Loucy (cell line): ENCODE measurements at regions not wholly inside any gene's neighbourhood (a gene's known extent, or its start where the extent isn't known, plus 50 kb on each side); places are given as distances from the start of the nearest gene placed in this dataset.

ENCODE experiments used
- H2AFZ ChIP-seq: fragments of 200-600 bp; sonication (generic); 2 replicates; pipeline ENCODE4 v1.6.0; 2016; ENCODE audit warnings: antibody characterized with exemption, mild to moderate bottlenecking, low read length, moderate library complexity
- H3F3A ChIP-seq: fragments of 200-600 bp; 2 replicates; pipeline ENCODE4 v1.6.0; 2016; ENCODE audit warnings: antibody characterized with exemption, low read depth, mild to moderate bottlenecking
- H3K27me3 ChIP-seq: fragments of 200-600 bp; sonication (generic); 2 replicates; pipeline ENCODE4 v1.6.1; 2014; ENCODE audit warnings: low read length, mild to moderate bottlenecking; ENCODE audit not compliant: insufficient read depth, poor library complexity, severe bottlenecking
- H3K36me3 ChIP-seq: fragments of 200-600 bp; sonication (generic); 2 replicates; pipeline ENCODE4 v1.6.1; 2016; ENCODE audit warnings: low read length; ENCODE audit not compliant: insufficient read depth
- H3K4me1 ChIP-seq: fragments of 200-600 bp; sonication (generic); 2 replicates; pipeline ENCODE4 v1.5.1; 2014; ENCODE audit warnings: low read length, mild to moderate bottlenecking; ENCODE audit not compliant: insufficient read depth, poor library complexity, severe bottlenecking
- H3K4me2 ChIP-seq: fragments of 200-600 bp; sonication (generic); 2 replicates; pipeline ENCODE4 v1.6.0; 2014; ENCODE audit warnings: antibody characterized with exemption, low read length, low read depth, mild to moderate bottlenecking; ENCODE audit not compliant: poor library complexity, severe bottlenecking
- H3K4me3 ChIP-seq: fragments of 200-600 bp; sonication (generic); 2 replicates; pipeline ENCODE4 v1.5.1; 2014; ENCODE audit warnings: low read length, mild to moderate bottlenecking, mixed read lengths; ENCODE audit not compliant: poor library complexity, severe bottlenecking
- H3K79me2 ChIP-seq: fragments of 200-600 bp; sonication (generic); 2 replicates; pipeline ENCODE4 v1.6.1; 2014; ENCODE audit warnings: low read length; ENCODE audit not compliant: insufficient read depth
- H3K9ac ChIP-seq: fragments of 200-600 bp; sonication (generic); 2 replicates; pipeline ENCODE4 v1.6.0; 2014; ENCODE audit warnings: mild to moderate bottlenecking, low read depth, low read length, moderate library complexity; ENCODE audit not compliant: poor library complexity, severe bottlenecking
- H3K9me2 ChIP-seq: fragments of 200-600 bp; sonication (generic); replicated peaks from 2 replicates; pipeline ENCODE4 v1.6.1; 2016; ENCODE audit warnings: low read depth, low read length, mixed read lengths
- H3K9me3 ChIP-seq: fragments of 200-600 bp; sonication (generic); 2 replicates; pipeline ENCODE4 v1.6.1; 2014; ENCODE audit warnings: mild to moderate bottlenecking, antibody characterized with exemption, low read length, low read depth; ENCODE audit not compliant: insufficient read depth
- H4K20me1 ChIP-seq: fragments of 200-600 bp; sonication (generic); 2 replicates; pipeline ENCODE4 v1.6.0; 2014; ENCODE audit warnings: antibody characterized with exemption, low read length, mild to moderate bottlenecking; ENCODE audit not compliant: insufficient read depth, poor library complexity, severe bottlenecking
- EZH2phosphoT487 ChIP-seq: fragments of 200-600 bp; IDR thresholded peaks from 2 replicates; pipeline ENCODE4 v1.6.1; 2018; ENCODE audit warnings: antibody characterized with exemption, mild to moderate bottlenecking, moderate library complexity, borderline replicate concordance
- TF ChIP-seq, protein P1 (sequence below): fragments of 200-600 bp; sonication (generic); conservative IDR thresholded peaks from 2 replicates; pipeline ENCODE4 v1.5.1; 2014; ENCODE audit warnings: mild to moderate bottlenecking, antibody characterized with exemption, low read length

DNA sequence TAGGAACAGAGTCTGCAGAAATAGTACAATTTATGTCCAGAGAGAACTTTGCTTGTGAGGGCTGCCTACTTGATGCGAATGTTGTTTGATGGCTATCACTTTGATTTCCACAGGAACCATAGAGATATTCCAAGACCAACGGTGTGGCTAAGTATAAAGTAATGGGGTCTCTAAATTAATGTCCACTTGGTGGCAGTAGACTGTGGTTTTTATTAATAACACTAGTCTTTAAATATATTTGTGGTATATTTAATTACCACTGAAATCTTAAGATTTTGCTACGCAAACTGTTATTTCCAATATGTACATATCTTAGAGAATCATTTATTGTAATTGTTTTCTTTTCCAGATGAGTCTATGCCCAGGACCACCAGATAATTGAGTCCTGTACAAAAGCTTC, 647.9 kb downstream of the PLA2G4A start:
- H3K9me2 ChIP-seq: no peaks in the 10 kb centered on the region
- H3K4me1 ChIP-seq: no peaks in the 10 kb centered on the region
- no peaks in the 10 kb centered on the region for H3K27me3 ChIP-seq
- H2AFZ ChIP-seq: no peak overlapping the region
- H3K36me3 ChIP-seq: no peaks in the 10 kb centered on the region
- H3K9ac ChIP-seq: no peak overlapping the region
- H3K9me3 ChIP-seq: no peaks in the 10 kb centered on the region
- H3F3A ChIP-seq: no peaks in the 10 kb centered on the region
- TF ChIP-seq, protein P1, sequence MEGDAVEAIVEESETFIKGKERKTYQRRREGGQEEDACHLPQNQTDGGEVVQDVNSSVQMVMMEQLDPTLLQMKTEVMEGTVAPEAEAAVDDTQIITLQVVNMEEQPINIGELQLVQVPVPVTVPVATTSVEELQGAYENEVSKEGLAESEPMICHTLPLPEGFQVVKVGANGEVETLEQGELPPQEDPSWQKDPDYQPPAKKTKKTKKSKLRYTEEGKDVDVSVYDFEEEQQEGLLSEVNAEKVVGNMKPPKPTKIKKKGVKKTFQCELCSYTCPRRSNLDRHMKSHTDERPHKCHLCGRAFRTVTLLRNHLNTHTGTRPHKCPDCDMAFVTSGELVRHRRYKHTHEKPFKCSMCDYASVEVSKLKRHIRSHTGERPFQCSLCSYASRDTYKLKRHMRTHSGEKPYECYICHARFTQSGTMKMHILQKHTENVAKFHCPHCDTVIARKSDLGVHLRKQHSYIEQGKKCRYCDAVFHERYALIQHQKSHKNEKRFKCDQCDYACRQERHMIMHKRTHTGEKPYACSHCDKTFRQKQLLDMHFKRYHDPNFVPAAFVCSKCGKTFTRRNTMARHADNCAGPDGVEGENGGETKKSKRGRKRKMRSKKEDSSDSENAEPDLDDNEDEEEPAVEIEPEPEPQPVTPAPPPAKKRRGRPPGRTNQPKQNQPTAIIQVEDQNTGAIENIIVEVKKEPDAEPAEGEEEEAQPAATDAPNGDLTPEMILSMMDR: peak; percentile 52
- TF ChIP-seq EZH2phosphoT487: no peak
- H3K79me2 ChIP-seq: no peaks in the 10 kb centered on the region
- no peaks in the 10 kb centered on the region for H4K20me1 ChIP-seq
- no peak overlapping the region for H3K4me2 ChIP-seq
- H3K4me3 ChIP-seq: no peak overlapping the region

DNA sequence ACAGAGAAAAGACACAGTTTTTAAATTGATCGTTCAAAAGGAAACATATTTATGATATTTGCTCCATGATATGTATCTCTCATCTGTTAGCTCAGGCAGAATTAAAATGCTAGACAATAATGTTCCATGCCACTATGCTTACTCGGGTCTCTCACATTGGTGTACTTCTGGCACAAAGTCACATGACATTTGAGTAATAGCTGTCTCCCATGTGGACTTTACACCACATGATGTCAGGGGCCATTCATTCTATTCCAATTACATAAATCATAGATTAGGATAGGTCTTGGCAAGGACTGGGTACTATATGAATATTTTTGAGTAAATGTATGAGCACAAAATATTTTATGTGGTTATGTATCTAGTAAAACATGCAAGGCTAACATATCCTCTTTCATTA, 648.4 kb downstream of the PLA2G4A start:
- TF ChIP-seq, protein P1: no peak
- no peak for TF ChIP-seq EZH2phosphoT487
- H3K27me3 ChIP-seq: no peaks in the 10 kb centered on the region

DNA sequence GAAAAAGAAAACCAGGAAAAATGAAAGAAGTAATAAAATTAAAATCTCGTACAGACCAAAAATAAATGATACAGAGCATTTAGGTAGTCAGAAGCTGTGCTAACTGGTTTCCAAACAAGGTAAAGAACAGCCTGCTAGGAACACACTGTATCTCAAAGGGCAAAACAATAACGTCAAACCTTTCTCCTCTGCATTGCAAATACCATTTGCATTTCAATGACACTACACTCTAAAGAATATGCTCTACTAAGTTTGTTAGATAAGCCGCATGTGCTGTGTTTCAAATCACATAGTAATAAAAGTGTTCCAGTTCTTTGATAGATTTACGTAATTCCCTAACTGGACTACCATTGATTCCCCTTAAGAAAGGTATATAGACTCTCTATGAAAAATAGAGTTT, 648.8 kb downstream of the PLA2G4A start:
- H4K20me1 ChIP-seq: no peaks in the 10 kb centered on the region
- no peak overlapping the region for H3K9ac ChIP-seq
- H3F3A ChIP-seq: no peaks in the 10 kb centered on the region
- no peaks in the 10 kb centered on the region for H3K27me3 ChIP-seq
- H3K79me2 ChIP-seq: no peaks in the 10 kb centered on the region
- H3K9me2 ChIP-seq: no peaks in the 10 kb centered on the region
- no peak overlapping the region for H3K4me3 ChIP-seq
- no peaks in the 10 kb centered on the region for H3K4me1 ChIP-seq
- TF ChIP-seq EZH2phosphoT487: no peak
- TF ChIP-seq, protein P1: no peak
- H2AFZ ChIP-seq: no peak overlapping the region
- H3K4me2 ChIP-seq: no peak overlapping the region
- no peaks in the 10 kb centered on the region for H3K36me3 ChIP-seq
- H3K9me3 ChIP-seq: no peaks in the 10 kb centered on the region

More for the DNA sequence above, 648.4 kb downstream of the PLA2G4A start:
- H3F3A ChIP-seq: no peaks in the 10 kb centered on the region
- no peak overlapping the region for H3K4me3 ChIP-seq
- no peak overlapping the region for H3K4me2 ChIP-seq
- H2AFZ ChIP-seq: no peak overlapping the region
- no peaks in the 10 kb centered on the region for H3K9me2 ChIP-seq
- no peak overlapping the region for H3K9ac ChIP-seq
- H3K36me3 ChIP-seq: no peaks in the 10 kb centered on the region
- no peaks in the 10 kb centered on the region for H3K9me3 ChIP-seq
- no peaks in the 10 kb centered on the region for H3K4me1 ChIP-seq
- no peaks in the 10 kb centered on the region for H4K20me1 ChIP-seq
- no peaks in the 10 kb centered on the region for H3K79me2 ChIP-seq
